SU-DHL-6 (cell line): ENCODE measurements at regions not wholly inside any gene's neighbourhood (a gene's known extent, or its start where the extent isn't known, plus 50 kb on each side); places are given as distances from the start of the nearest gene placed in this dataset.

Experiments
- CTCF ChIP-seq: fragments of 200-600 bp; sonication (generic); IDR thresholded peaks from one replicate; pipeline ENCODE4 v1.5.1; 2017; ENCODE audit warnings: antibody characterized with exemption, mild to moderate bottlenecking, low read length, moderate library complexity; ENCODE audit not compliant: insufficient read depth, poor library complexity, severe bottlenecking
- EZH2phosphoT487 ChIP-seq: fragments of 200-600 bp; sonication (generic), shearing (Covaris generic); conservative IDR thresholded peaks from 2 replicates; pipeline ENCODE4 v1.6.1; 2018; ENCODE audit warnings: mild to moderate bottlenecking, antibody characterized with exemption, low read length, moderate library complexity, mixed read lengths

GRCh38 chr20:19823216-19823615, 65.2 kb downstream of the RIN2 start:
- TF ChIP-seq EZH2phosphoT487 (no peak), CTCF (no peak)
